ENCODE measurements at regions not wholly inside any gene's neighbourhood (a gene's known extent, or its start where the extent isn't known, plus 50 kb on each side); places are given as distances from the start of the nearest gene placed in this dataset.

DNA sequence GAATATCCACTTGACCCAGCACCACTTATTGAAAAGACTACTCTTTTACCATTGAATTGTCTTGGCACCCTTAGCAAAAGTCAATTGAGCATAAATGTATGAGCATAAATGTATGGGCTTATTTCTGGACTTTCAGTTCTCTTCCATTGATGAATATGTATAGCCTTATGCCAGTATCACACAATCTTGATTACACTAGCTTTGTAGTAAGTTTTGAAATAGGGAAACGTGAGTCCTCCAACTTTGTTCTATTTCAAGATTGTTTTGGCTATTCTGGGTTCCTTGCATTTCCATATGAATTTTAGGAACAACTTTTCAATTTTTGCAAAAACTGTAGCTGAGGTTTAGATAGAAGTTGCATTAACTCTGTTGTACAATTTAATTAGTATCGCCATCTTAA, 601.0 kb downstream of the TLE1 start:
- TF ChIP-seq, protein P1, sequence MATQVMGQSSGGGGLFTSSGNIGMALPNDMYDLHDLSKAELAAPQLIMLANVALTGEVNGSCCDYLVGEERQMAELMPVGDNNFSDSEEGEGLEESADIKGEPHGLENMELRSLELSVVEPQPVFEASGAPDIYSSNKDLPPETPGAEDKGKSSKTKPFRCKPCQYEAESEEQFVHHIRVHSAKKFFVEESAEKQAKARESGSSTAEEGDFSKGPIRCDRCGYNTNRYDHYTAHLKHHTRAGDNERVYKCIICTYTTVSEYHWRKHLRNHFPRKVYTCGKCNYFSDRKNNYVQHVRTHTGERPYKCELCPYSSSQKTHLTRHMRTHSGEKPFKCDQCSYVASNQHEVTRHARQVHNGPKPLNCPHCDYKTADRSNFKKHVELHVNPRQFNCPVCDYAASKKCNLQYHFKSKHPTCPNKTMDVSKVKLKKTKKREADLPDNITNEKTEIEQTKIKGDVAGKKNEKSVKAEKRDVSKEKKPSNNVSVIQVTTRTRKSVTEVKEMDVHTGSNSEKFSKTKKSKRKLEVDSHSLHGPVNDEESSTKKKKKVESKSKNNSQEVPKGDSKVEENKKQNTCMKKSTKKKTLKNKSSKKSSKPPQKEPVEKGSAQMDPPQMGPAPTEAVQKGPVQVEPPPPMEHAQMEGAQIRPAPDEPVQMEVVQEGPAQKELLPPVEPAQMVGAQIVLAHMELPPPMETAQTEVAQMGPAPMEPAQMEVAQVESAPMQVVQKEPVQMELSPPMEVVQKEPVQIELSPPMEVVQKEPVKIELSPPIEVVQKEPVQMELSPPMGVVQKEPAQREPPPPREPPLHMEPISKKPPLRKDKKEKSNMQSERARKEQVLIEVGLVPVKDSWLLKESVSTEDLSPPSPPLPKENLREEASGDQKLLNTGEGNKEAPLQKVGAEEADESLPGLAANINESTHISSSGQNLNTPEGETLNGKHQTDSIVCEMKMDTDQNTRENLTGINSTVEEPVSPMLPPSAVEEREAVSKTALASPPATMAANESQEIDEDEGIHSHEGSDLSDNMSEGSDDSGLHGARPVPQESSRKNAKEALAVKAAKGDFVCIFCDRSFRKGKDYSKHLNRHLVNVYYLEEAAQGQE (IDR thresholded peaks at IDR 0.05; ENCODE audit: insufficient read depth in 1 of 2, low read depth in 2 of 2, low read length in 2 of 2), result no peak
- TF ChIP-seq POLR2AphosphoS5 (IDR thresholded peaks at IDR 0.05; ENCODE audit: low read depth, low read length) (no peak), TAF1 (IDR thresholded peaks at IDR 0.05; ENCODE audit: borderline replicate concordance, insufficient read depth, low read length) (no peak), FOXP2 (optimal IDR thresholded peaks at IDR 0.05; ENCODE audit: borderline replicate concordance, extremely low read depth, extremely low read length, insufficient read depth) (no peak)
